ENCODE measurements at regions not wholly inside any gene's neighbourhood (a gene's known extent, or its start where the extent isn't known, plus 50 kb on each side); places are given as distances from the start of the nearest gene placed in this dataset.

DNA sequence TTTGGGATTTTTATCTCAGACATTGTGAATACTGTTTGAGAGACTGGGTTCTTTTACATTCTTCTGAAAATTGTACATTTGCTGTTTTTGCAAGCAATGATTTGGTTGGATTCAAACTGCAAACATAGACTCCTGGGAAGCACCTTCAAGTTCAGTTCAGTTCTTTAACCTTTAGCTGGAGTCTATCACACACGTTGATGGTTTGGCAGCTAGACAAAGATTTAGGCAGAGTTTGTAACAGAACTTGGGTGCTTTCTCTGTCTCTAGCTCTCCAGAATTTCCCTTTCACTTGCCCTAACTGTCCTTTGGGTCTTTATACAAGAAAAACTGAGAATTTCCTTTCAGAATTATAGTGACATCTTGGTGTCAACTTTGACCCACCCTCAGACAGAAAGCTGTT lies 556.6 kb downstream of the DIAPH3 start:
- no peak for DNase-seq

DNA sequence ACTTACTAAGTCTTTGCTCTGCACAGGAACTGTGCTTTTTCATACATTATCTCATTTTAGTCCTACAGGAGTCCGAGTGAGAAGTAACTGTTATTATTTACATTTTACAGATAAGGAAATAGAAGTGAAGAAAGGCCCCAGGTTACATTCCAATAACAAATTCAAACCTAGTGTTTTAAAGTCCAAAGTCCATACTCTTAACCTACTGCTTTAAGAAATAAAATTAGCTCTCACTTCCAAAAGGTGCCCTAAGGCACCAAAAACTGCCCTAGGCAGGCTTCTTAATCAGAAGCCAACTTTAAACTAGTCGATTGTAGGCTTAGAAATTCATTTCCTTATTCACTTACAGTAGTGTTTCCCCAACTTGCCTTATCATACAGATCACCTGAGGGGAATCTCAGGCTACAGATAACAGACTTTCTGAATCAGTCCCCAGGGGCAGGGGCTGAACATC lies 555.9 kb downstream of the DIAPH3 start:
- DNase-seq = no peak

- no peak for DNase-seq
These were observed 554.3 kb downstream of the DIAPH3 start for GRCh38 chr13:59609421-59609820.
